K562 (cell line): ENCODE measurements at regions not wholly inside any gene's neighbourhood (a gene's known extent, or its start where the extent isn't known, plus 50 kb on each side); places are given as distances from the start of the nearest gene placed in this dataset.

Experiments used
- ATAC-seq: fragments of 200-7000 bp; cut with Tn5 transposase; 3 replicates; pipeline ENCODE4 v1.9.1; 2020; ENCODE audit warnings: moderate library complexity
- BruUV-seq: library from RNA; stranded (reverse); fragments of 400-500 nt; replicated peaks from 2 replicates; lab custom pipeline; 2021; lab: Mats Ljungman, UMichigan
- CTCF ChIA-PET: fragments of 300-600 bp; formaldehyde crosslinking; extraction: SDS; loops from one replicate; lab custom pipeline; 2021; ENCODE audit warnings: low intra/inter-chr PET ratio; lab: Yijun Ruan, JAX
- POLR2A ChIA-PET: fragments of 300-600, 350-650 bp; sonication (Branson Sonifier 250); formaldehyde crosslinking; extraction: SDS; loops from one replicate; lab custom pipeline; 2021; ENCODE audit warnings: antibody characterized with exemption, inconsistent platforms; lab: Yijun Ruan, JAX
- DNase-seq, 4 experiments: peaks; one replicate each; pipeline versions ENCODE4 v3.0.0 to v3.0.0-alpha.2; 2011 to 2018; ENCODE audit warnings: low spot score in 3 of 4, mixed read lengths in 3 of 4; ENCODE audit errors: extremely low read depth in 1 of 4
- FAIRE-seq: peaks from 2 replicates; lab custom pipeline; 2011; peaks lifted over from hg19 to GRCh38; lab: Jason Lieb, UNC
- H2AFZ ChIP-seq: 2 replicates; pipeline ENCODE4 v1.6.0; 2011; ENCODE audit warnings: low read depth, low read length, control low read depth, inconsistent platforms
- H3K27ac ChIP-seq: fragments of 200-600 bp; 3 replicates; pipeline ENCODE4 v1.8.0; 2011; ENCODE audit warnings: low read depth, mild to moderate bottlenecking, control low read depth, inconsistent platforms, low read length, moderate library complexity, mixed read lengths; ENCODE audit errors: extremely low read depth
- H3K27me3 ChIP-seq, 2 experiments: fragments of 300-600 bp in 1 of 2; 2 replicates in 1 of 2; 3 replicates in 1 of 2; pipeline versions ENCODE4 v1.6.0 to v1.8.0; 2011; ENCODE audit warnings: inconsistent platforms in 2 of 2, low read length in 2 of 2, mild to moderate bottlenecking in 1 of 2, mixed read lengths in 1 of 2, moderate library complexity in 1 of 2; ENCODE audit not compliant: control insufficient read depth in 2 of 2, insufficient read depth in 2 of 2
- H3K36me3 ChIP-seq: fragments of 300-600 bp; 3 replicates; pipeline ENCODE4 v1.8.0; 2011; ENCODE audit warnings: mild to moderate bottlenecking, low read length, inconsistent platforms; ENCODE audit not compliant: control insufficient read depth, insufficient read depth
- H3K4me1 ChIP-seq, 2 experiments: fragments of 200-600 bp in 1 of 2; replicated peaks in 1 of 2; 2 replicates in 1 of 2; 3 replicates in 1 of 2; pipeline versions ENCODE4 v1.5.1 to v1.8.0; 2011; ENCODE audit warnings: inconsistent platforms in 2 of 2, low read length in 2 of 2, mild to moderate bottlenecking in 1 of 2, mixed read lengths in 1 of 2, moderate library complexity in 1 of 2; ENCODE audit not compliant: control insufficient read depth in 2 of 2, insufficient read depth in 2 of 2
- H3K4me2 ChIP-seq: 2 replicates; pipeline ENCODE4 v1.6.1; 2011; ENCODE audit warnings: low read length, control low read depth, inconsistent platforms, mixed read lengths; ENCODE audit not compliant: insufficient read depth
- H3K4me3 ChIP-seq: fragments of 200-600 bp; sonication (generic), shearing (Covaris generic); 2 replicates; pipeline ENCODE4 v1.5.1; 2016; ENCODE audit warnings: control low read depth, inconsistent platforms
- H3K79me2 ChIP-seq: fragments of 200-600 bp; 3 replicates; pipeline ENCODE4 v1.8.0; 2011; ENCODE audit warnings: low read length, inconsistent platforms; ENCODE audit not compliant: control insufficient read depth, insufficient read depth
- H3K9ac ChIP-seq, 2 experiments: 2 replicates each; pipeline versions ENCODE4 v1.6.0 to v1.6.1; 2011; ENCODE audit warnings: low read depth in 2 of 2, low read length in 2 of 2, control low read depth in 1 of 2, inconsistent platforms in 1 of 2, mild to moderate bottlenecking in 1 of 2, mixed read lengths in 1 of 2; ENCODE audit not compliant: insufficient read depth in 1 of 2
- H3K9me1 ChIP-seq: one replicate; pipeline ENCODE4 v1.6.0; 2011; ENCODE audit warnings: inconsistent platforms, mild to moderate bottlenecking, low read length, moderate library complexity; ENCODE audit not compliant: control insufficient read depth, insufficient read depth
- H3K9me3 ChIP-seq: replicated peaks from 2 replicates; pipeline ENCODE4 v1.5.1; 2011; ENCODE audit warnings: low read depth, low read length, inconsistent platforms; ENCODE audit not compliant: control insufficient read depth, insufficient read depth
- H4K20me1 ChIP-seq: replicated peaks from 2 replicates; pipeline ENCODE4 v1.6.1; 2011; ENCODE audit warnings: low read length, inconsistent platforms, mixed read lengths; ENCODE audit not compliant: control insufficient read depth, insufficient read depth
- ZNF121 ChIP-seq: sonication (generic); formaldehyde crosslinking; conservative IDR thresholded peaks from 2 replicates; pipeline ENCODE4 v1.8.0; 2022; ENCODE audit warnings: missing genetic modification reagents
- WGBS: fragments of 100-300 bp; shearing (Covaris generic); methylation state at CpG from one replicate; pipeline ENCODE4 v1.1.6; 2016; ENCODE audit warnings: low coverage, mixed read lengths; ENCODE audit not compliant: insufficient coverage; ENCODE audit errors: missing lambda C conversion rate; 5-methylcytosine and 5-hydroxymethylcytosine counted together
- in situ Hi-C: fragments of 300-500 bp; cut with MboI; formaldehyde crosslinking; loops from 4 replicates; pipeline ENCODE4 v1.15.0; 2018; ENCODE audit warnings: inconsistent platforms, mixed read lengths
- intact Hi-C: fragments of 100-400 bp; cut with micrococcal nuclease; formaldehyde crosslinking; loops from 2 replicates; pipeline ENCODE4 v1.14.2; 2022
- TF ChIP-seq, protein P1 (sequence below), 3 experiments: IDR thresholded peaks in 2 of 3; conservative IDR thresholded peaks in 1 of 3; 2 replicates each; pipeline ENCODE4 v1.5.1; 2011 to 2012; ENCODE audit warnings: low read length in 3 of 3, mild to moderate bottlenecking in 3 of 3, control low read depth in 2 of 3, improper control_type of control experiment in 1 of 3, inconsistent platforms in 1 of 3, low read depth in 1 of 3, mixed read lengths in 1 of 3, moderate library complexity in 1 of 3; ENCODE audit not compliant: insufficient read depth in 2 of 3
- TF ChIP-seq, protein P2 (sequence below): fragments of 250-450 bp; sonication (Bioruptor Pico); IDR thresholded peaks from 2 replicates; pipeline ENCODE4 v1.5.0; 2022; ENCODE audit warnings: mild to moderate bottlenecking

DNA sequence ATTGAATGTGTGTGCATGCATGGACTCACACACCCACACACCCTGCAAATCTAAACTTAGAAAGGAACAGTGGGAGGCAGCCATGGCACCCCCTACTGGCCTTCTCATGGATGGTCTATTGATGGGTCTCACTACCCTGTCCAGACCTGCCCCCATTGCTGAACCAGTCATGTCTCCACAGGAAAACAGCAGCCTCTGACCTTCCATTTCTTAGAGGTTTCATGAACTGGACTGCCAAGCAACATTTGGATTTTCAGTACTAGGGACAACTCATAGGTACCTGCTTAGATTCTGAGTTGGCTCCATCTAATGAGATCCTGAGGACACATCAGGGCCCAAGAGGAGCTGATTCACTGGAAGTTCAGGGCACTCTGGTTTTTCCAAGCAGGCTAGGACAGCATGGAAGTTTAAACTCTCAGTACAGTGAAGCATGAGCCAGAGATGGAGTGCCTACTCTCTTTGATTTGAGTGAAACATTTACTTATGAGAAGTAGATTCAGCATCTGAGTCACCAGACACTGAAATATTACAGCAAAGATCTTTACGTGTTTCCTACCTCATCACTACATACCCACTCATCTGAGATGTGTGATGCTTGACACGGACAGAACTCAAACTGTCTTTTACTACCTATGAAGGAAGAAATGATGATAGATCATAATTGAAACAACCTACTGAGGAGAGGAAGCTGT is 98.9 kb upstream of the PLEKHG7 start:
- BruUV-seq = no TSS peak
- Histone ChIP-seq H4K20me1 (no peaks in the 10 kb centered on the region), H3K4me1 (no peaks in the 10 kb centered on the region), H3K27ac (no peak overlapping the region), H3K79me2 (no peaks in the 10 kb centered on the region), H3K4me3 (no peak overlapping the region), H3K9me1 (no peaks in the 10 kb centered on the region), H3K36me3 (no peaks in the 10 kb centered on the region), H2AFZ (no peak overlapping the region), H3K4me2 (no peak overlapping the region), H3K27me3 (no peaks in the 10 kb centered on the region)
- intact Hi-C loops = no loop called here
- DNase-seq = no peak
- FAIRE-seq = no peak
- POLR2A ChIA-PET = no interaction called here
- in situ Hi-C loops = no loop called here
- no peak for ATAC-seq
- peak; percentile 37; the same call in 1 of the 2 replicates for TF ChIP-seq ZNF121
- TF ChIP-seq, protein P1, sequence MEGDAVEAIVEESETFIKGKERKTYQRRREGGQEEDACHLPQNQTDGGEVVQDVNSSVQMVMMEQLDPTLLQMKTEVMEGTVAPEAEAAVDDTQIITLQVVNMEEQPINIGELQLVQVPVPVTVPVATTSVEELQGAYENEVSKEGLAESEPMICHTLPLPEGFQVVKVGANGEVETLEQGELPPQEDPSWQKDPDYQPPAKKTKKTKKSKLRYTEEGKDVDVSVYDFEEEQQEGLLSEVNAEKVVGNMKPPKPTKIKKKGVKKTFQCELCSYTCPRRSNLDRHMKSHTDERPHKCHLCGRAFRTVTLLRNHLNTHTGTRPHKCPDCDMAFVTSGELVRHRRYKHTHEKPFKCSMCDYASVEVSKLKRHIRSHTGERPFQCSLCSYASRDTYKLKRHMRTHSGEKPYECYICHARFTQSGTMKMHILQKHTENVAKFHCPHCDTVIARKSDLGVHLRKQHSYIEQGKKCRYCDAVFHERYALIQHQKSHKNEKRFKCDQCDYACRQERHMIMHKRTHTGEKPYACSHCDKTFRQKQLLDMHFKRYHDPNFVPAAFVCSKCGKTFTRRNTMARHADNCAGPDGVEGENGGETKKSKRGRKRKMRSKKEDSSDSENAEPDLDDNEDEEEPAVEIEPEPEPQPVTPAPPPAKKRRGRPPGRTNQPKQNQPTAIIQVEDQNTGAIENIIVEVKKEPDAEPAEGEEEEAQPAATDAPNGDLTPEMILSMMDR (IDR thresholded peaks at IDR 0.05 in 2 of 3, conservative IDR thresholded peaks at IDR 0.05 in 1 of 3; ENCODE audit: insufficient read depth in 2 of 3, low read depth in 1 of 3, low read length in 3 of 3) = 0 out of 6 replicates have a peak, but pooled peaks of 1 of the 3 experiments have one; percentile 10
- TF ChIP-seq, protein P2, sequence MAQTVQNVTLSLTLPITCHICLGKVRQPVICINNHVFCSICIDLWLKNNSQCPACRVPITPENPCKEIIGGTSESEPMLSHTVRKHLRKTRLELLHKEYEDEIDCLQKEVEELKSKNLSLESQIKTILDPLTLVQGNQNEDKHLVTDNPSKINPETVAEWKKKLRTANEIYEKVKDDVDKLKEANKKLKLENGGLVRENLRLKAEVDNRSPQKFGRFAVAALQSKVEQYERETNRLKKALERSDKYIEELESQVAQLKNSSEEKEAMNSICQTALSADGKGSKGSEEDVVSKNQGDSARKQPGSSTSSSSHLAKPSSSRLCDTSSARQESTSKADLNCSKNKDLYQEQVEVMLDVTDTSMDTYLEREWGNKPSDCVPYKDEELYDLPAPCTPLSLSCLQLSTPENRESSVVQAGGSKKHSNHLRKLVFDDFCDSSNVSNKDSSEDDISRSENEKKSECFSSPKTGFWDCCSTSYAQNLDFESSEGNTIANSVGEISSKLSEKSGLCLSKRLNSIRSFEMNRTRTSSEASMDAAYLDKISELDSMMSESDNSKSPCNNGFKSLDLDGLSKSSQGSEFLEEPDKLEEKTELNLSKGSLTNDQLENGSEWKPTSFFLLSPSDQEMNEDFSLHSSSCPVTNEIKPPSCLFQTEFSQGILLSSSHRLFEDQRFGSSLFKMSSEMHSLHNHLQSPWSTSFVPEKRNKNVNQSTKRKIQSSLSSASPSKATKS (CRISPR knock-in tag) = no peak
- TF ChIP-seq, all 486 proteins: peak for 2
- Histone ChIP-seq H3K9me3 (no peaks in the 10 kb centered on the region; the same call in 1 of the 2 replicates), H3K9ac (no peak overlapping the region)
- WGBS = 5% methylated on average over 2 of the region's 2 CpGs
- CTCF ChIA-PET = no interaction called here
